Psoas muscle (tissue), 7 donors: ENCODE measurements at regions not wholly inside any gene's neighbourhood (a gene's known extent, or its start where the extent isn't known, plus 50 kb on each side); places are given as distances from the start of the nearest gene placed in this dataset.

Source experiments
- ATAC-seq, 4 donors: fragments of 200-7000 bp; cut with Tn5 transposase; one replicate each; pipeline ENCODE4 v1.9.1; 2020; ENCODE audit warnings: moderate library complexity in 3 of 4, mild to moderate bottlenecking in 2 of 4
- DNase-seq, 2 donors: peaks; one replicate each; pipeline ENCODE4 v3.0.0-alpha.2; 2020
- H3K27ac ChIP-seq: fragments of 200-600 bp; one replicate; pipeline ENCODE4 v1.8.0; 2022
- H3K27me3 ChIP-seq, 3 donors: fragments of 200-600 bp in 1 of 3; one replicate each; pipeline versions ENCODE4 v1.6.1 to v1.8.0; 2013 to 2022; ENCODE audit warnings: low read length in 2 of 3, mild to moderate bottlenecking in 2 of 3, moderate library complexity in 1 of 3; ENCODE audit not compliant: insufficient read depth in 3 of 3
- H3K36me3 ChIP-seq, 2 donors: fragments of 200-600 bp in 1 of 2; one replicate each; pipeline versions ENCODE4 v1.6.1 to v1.8.0; 2013 to 2022; ENCODE audit warnings: low read depth in 1 of 2, mild to moderate bottlenecking in 1 of 2, moderate library complexity in 1 of 2; ENCODE audit not compliant: insufficient read depth in 1 of 2
- H3K4me1 ChIP-seq: fragments of 200-600 bp; one replicate; pipeline ENCODE4 v1.8.0; 2022
- H3K4me3 ChIP-seq: fragments of 200-600 bp; one replicate; pipeline ENCODE4 v1.8.0; 2022; ENCODE audit warnings: mild to moderate bottlenecking
- H3K9me3 ChIP-seq: fragments of 200-600 bp; one replicate; pipeline ENCODE4 v1.8.0; 2022
- WGBS, 3 donors: extraction: QIAGEN DNeasy Blood & Tissue Kit; methylation state at CpG; one replicate each; pipeline versions ENCODE4 v1.1.6 to v1.1.7; 2013; 5-methylcytosine and 5-hydroxymethylcytosine counted together
- intact Hi-C, 2 donors: fragments of 100-400 bp; cut with DNase I; formaldehyde crosslinking; loops; one replicate each; pipeline versions ENCODE4 v1.11.0 to v1.14.2; 2022
- TF ChIP-seq, protein P1 (sequence below): fragments of 200-600 bp; IDR thresholded peaks from one replicate; pipeline ENCODE4 v1.8.0; 2022; ENCODE audit warnings: antibody characterized with exemption
- donor health status: healthy with polysubstance abuse.
- donor health status: DM: no; HTN: no; CAD: no; lungs with moderate emphysema.
- donor health status: Bipolar disorder and iron deficiency.
- donor health status: healthy.
- donor health status: DM: yes; HTN: yes; CAD: no.
- donor health status: DM: no; HTN: no; CAD: no.
- donor health status: DM: yes; HTN: yes; CAD: no.

DNA sequence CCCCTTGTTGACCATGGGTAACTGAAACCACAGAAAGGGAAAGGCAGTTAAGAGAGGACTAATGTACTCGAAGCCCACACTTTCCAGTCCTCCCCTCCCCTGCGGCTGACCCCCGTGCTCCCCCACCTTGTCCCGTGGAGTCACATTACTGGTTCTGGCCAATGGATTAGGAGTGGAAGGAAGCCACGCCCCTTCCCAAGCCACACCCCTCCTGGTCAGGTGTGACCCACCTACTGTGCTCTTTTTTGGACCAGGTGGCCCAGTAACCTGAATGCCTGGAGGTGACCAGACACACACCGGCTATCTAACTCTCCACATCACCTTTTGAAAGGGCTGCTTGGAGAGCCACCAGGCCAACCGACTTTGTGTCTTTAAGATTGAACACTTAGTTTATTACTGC is 109.3 kb upstream of the MSX1 start:
- no peak overlapping the region for H3K4me3 ChIP-seq
- DNase-seq: no peak
- intact Hi-C loops: no loop called here
- ATAC-seq: no peak
- no peaks in the 10 kb centered on the region for H3K36me3 ChIP-seq
- peaks cover 0 to 10% (median 6%) of the 10 kb centered on the region in 3 donors for H3K27me3 ChIP-seq
- H3K9me3 ChIP-seq: peaks cover 18% of the 10 kb centered on the region
- H3K27ac ChIP-seq: no peak overlapping the region
- H3K4me1 ChIP-seq: no peaks in the 10 kb centered on the region
- 58 to 62% (median 58%) methylated on average over 7 of the region's 7 CpGs for WGBS, 3 donors
- TF ChIP-seq, protein P1, sequence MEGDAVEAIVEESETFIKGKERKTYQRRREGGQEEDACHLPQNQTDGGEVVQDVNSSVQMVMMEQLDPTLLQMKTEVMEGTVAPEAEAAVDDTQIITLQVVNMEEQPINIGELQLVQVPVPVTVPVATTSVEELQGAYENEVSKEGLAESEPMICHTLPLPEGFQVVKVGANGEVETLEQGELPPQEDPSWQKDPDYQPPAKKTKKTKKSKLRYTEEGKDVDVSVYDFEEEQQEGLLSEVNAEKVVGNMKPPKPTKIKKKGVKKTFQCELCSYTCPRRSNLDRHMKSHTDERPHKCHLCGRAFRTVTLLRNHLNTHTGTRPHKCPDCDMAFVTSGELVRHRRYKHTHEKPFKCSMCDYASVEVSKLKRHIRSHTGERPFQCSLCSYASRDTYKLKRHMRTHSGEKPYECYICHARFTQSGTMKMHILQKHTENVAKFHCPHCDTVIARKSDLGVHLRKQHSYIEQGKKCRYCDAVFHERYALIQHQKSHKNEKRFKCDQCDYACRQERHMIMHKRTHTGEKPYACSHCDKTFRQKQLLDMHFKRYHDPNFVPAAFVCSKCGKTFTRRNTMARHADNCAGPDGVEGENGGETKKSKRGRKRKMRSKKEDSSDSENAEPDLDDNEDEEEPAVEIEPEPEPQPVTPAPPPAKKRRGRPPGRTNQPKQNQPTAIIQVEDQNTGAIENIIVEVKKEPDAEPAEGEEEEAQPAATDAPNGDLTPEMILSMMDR: no peak

DNA sequence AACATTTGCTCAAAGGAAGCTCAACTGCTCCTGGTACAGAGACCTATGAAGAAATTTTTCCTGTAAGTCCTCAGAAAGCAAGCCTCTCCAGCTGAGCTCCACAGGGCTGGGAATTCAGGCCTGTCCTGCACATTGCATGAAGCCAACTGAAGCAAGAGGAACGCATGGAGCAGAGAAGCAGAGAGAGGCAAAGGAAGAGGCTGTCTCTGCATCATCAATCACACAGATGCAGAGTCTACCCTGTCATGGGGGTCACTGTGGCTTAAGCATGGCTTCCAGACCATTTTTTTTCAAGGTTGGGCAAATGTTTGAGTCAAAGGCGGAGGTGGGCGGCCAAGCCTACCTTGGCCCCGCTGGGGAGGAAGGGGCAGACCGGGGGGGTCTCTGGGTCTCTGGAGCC is 110.3 kb upstream of the MSX1 start:
- TF ChIP-seq, protein P1: no peak
- ATAC-seq (no peak), DNase-seq (no peak)
- whole genome bisulfite sequencing, 3 donors: 68 to 77% (median 74%) methylated on average over 5 of the region's 5 CpGs
- H3K9me3 ChIP-seq: peaks cover 18% of the 10 kb centered on the region
- H3K36me3 ChIP-seq: no peaks in the 10 kb centered on the region
- H3K27me3 ChIP-seq: peaks cover 0 to 9% (median 6%) of the 10 kb centered on the region in 3 donors
- intact Hi-C loops: no loop called here
- H3K4me1 ChIP-seq: no peaks in the 10 kb centered on the region
- no peak overlapping the region for H3K4me3 ChIP-seq
- no peak overlapping the region for H3K27ac ChIP-seq

DNA sequence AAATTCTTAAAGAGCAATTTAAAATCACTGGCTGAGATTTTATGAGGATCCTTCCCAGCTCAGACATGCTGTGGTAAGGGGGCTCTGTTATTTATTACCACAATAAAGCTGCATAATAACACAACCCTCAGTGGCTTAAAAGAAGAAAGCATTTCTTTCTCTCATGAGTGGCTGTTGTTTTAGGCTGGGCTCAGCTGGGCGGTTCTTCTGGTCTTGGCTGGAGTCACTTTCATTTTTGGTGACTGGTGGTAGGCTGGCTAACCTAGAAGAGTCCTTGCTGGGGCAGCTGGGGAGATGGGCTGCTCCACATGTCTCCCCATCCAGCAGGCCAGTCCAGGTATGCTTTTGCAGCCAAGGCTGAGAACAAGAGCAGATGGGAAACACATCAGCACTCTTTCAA is 113.0 kb upstream of the MSX1 start:
- H3K36me3 ChIP-seq: no peaks in the 10 kb centered on the region
- H3K9me3 ChIP-seq: peaks cover 18% of the 10 kb centered on the region
- DNase-seq (no peak), ATAC-seq (no peak)
- H3K4me1 ChIP-seq: no peaks in the 10 kb centered on the region
- 83 to 89% (median 87%) methylated on average over 1 of the region's 1 CpG for whole genome bisulfite sequencing, 3 donors
- H3K27ac ChIP-seq: no peak overlapping the region
- no peak overlapping the region for H3K4me3 ChIP-seq
- TF ChIP-seq, protein P1: no peak
- peaks cover 0 to 6% (median 0%) of the 10 kb centered on the region in 3 donors for H3K27me3 ChIP-seq
- intact Hi-C loops: no loop called here

DNA sequence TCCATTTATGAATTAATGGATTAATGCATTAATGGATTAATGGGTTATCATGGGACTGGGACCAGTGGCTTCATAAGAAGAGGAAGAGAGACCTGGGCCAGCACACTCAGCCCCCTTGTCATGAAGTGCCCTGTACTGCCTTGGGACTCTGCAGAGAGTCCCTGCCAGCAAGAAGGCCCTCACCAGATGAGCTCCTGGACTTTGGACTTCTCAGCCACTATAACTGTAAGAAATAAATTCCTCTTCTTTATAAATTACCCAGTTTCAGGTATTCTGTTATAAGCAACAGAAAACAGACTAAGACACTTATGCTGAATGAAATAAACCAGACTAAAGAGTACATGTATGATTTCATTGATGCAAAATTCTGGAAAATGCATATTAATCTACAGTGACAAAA is 119.4 kb upstream of the MSX1 start:
- no peak overlapping the region for H3K4me3 ChIP-seq
- H3K36me3 ChIP-seq: no peaks in the 10 kb centered on the region
- intact Hi-C loops: no loop called here
- no peak overlapping the region for H3K27ac ChIP-seq
- ATAC-seq (no peak), DNase-seq (no peak)
- TF ChIP-seq, protein P1: no peak
- H3K27me3 ChIP-seq: no peaks in the 10 kb centered on the region
- H3K9me3 ChIP-seq: no peaks in the 10 kb centered on the region
- no peaks in the 10 kb centered on the region for H3K4me1 ChIP-seq

DNA sequence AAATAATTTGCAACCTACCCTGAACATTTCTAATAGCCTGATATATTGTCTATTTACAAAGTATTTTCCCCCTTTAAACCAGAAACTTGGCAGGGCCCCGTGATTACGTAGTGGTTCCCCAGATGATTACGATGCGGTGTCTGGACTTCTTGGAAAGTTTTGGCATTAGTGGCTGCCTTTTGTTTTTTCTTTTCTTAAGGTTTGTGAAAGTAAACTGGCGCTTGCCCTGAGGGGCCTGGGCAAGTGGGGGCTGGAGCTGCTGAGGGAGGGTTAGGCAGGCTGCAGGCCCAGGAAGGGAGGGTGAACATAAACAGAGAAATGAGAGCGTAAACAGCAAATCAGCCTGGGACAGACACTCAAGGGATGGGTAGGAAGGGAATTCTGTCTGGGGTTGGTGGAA is 123.6 kb upstream of the MSX1 start:
- TF ChIP-seq, protein P1: no peak
- 35 to 39% (median 38%) methylated on average over 6 of the region's 6 CpGs for WGBS, 3 donors
- Histone ChIP-seq H3K4me1 (no peaks in the 10 kb centered on the region), H3K27me3 (peaks cover 0 to 3% (median 0%) of the 10 kb centered on the region in 3 donors), H3K36me3 (no peaks in the 10 kb centered on the region), H3K27ac (no peak overlapping the region), H3K9me3 (no peaks in the 10 kb centered on the region), H3K4me3 (no peak overlapping the region)
- no peak for ATAC-seq
- intact Hi-C loops: no loop called here
- no peak for DNase-seq
